HUES6 (cell line): ENCODE measurements at regions not wholly inside any gene's neighbourhood (a gene's known extent, or its start where the extent isn't known, plus 50 kb on each side); places are given as distances from the start of the nearest gene placed in this dataset.
"Not testable (repeated sequence)": the region's sequence is repeated elsewhere in the genome, so short reads cannot be mapped to it uniquely, and the experiment has no call there.

ENCODE experiments used
- H3K27ac ChIP-seq: 2 replicates; pipeline ENCODE4 v1.7.0; 2013; ENCODE audit warnings: low read depth, mild to moderate bottlenecking, low read length, inconsistent platforms
- H3K27me3 ChIP-seq: 2 replicates; pipeline ENCODE4 v1.6.1; 2013; ENCODE audit warnings: low read length; ENCODE audit not compliant: control insufficient read depth, insufficient read depth
- H3K36me3 ChIP-seq: 2 replicates; pipeline ENCODE4 v1.6.1; 2013; ENCODE audit warnings: low read length; ENCODE audit not compliant: control insufficient read depth, insufficient read depth
- H3K4me1 ChIP-seq: 2 replicates; pipeline ENCODE4 v1.6.1; 2013; ENCODE audit warnings: low read length; ENCODE audit not compliant: control insufficient read depth, insufficient read depth
- H3K4me3 ChIP-seq: 2 replicates; pipeline ENCODE4 v1.5.1; 2013; ENCODE audit warnings: low read depth, low read length
- H3K9ac ChIP-seq: one replicate; pipeline ENCODE4 v1.6.1; 2013; ENCODE audit warnings: mild to moderate bottlenecking, low read length
- H3K9me3 ChIP-seq: 2 replicates; pipeline ENCODE4 v1.6.1; 2013; ENCODE audit warnings: low read depth, low read length; ENCODE audit not compliant: control insufficient read depth, insufficient read depth

DNA sequence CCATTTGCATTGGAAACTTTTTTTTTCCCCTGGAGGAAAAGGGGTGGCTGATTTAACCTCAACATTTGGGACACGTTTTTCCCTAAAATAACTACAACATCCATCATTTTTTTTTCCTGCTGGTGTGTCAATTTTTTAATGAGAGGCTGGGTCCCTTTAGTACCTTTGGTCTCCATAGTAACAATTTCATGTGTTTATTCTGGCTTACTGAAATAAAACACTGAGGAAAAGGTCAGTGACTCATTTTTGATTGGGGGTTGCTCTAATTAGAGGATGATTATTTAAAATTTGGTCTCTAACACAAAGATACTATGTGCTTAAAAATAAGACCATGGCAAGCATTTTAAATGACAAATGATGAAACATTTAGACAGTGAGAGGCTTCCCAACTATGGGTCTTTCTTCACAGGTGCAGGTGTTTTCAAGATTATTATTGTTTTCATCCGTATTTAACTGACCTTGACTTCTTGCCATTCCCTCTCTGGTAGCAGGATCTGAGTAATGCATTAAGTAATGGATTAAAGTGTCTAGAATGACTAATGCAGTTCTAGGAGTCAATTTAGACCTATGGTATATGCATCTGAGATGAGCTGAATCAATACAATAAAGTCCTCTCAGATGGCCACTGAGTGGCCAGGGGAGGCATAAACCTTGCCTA is 406.4 kb downstream of the KCNRG start:
- Histone ChIP-seq H3K4me3 (no peak overlapping the region), H3K27ac (no peak overlapping the region), H3K36me3 (no peaks in the 10 kb centered on the region)

GRCh38 chr13:50422181-50423148 is 407.2 kb downstream of the KCNRG start:
- H3K4me3 ChIP-seq: no peak overlapping the region
- H3K27ac ChIP-seq: no peak overlapping the region
- no peak overlapping the region for H3K9ac ChIP-seq
- no peaks in the 10 kb centered on the region for H3K9me3 ChIP-seq
- H3K36me3 ChIP-seq: no peaks in the 10 kb centered on the region
- H3K4me1 ChIP-seq: peaks cover 3% of the 10 kb centered on the region; the same call in 1 of the 2 replicates
- H3K27me3 ChIP-seq: no peaks in the 10 kb centered on the region

More for the DNA sequence above, 406.4 kb downstream of the KCNRG start:
- H3K4me1 ChIP-seq: peaks cover 3% of the 10 kb centered on the region; the same call in 1 of the 2 replicates
- no peak overlapping the region for H3K9ac ChIP-seq
- H3K9me3 ChIP-seq: no peaks in the 10 kb centered on the region
- H3K27me3 ChIP-seq: no peaks in the 10 kb centered on the region

DNA sequence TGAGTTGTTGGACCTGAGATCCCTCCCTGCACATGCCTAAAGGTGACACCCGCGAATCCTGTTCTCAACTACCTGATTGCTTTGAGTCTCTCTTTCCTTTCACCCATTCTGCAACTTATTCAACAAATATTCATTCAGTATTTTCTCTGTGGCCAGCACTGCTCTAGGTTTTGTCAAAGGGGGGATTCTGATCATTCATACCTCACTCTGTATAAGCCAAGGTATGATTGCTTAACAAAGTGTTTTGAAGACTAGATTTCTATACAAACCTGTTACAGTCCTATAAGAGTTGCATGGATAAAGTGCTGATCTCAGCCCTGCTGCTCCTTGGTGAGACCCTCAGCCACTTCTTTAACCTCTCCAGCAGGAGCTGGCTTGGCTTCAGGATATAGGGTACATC is 409.7 kb downstream of the KCNRG start:
- Histone ChIP-seq H3K27me3 (no peaks in the 10 kb centered on the region), H3K27ac (no peak overlapping the region), H3K36me3 (no peaks in the 10 kb centered on the region), H3K9ac (no peak overlapping the region), H3K4me3 (no peak overlapping the region), H3K9me3 (no peaks in the 10 kb centered on the region), H3K4me1 (peaks cover 7% of the 10 kb centered on the region)

GRCh38 chr13:50425772-50426171 is 410.5 kb downstream of the KCNRG start:
- Histone ChIP-seq H3K27ac (no peak overlapping the region), H3K27me3 (no peaks in the 10 kb centered on the region), H3K4me3 (no peak overlapping the region), H3K4me1 (peaks cover 7% of the 10 kb centered on the region), H3K9me3 (no peaks in the 10 kb centered on the region), H3K9ac (no peak overlapping the region), H3K36me3 (no peaks in the 10 kb centered on the region)

DNA sequence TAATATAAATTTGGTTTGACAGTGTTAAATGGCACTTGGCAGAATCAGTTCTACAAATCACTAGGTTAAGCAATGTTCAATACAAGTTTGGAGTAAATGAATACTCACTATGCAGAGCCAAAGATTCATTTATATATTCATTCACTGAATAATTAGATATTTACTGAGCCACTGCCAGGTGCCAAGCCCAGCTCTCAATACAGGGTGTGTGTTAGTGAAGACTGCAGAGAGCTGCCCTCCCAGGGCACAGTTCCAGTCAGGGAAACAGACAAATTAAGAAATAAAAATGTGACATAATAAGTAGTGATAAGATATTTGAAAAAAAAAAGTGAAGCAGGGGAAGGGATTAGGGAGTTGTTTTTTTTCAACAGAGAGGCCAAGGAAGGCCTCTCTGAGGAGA is 411.7 kb downstream of the KCNRG start:
- Histone ChIP-seq H3K4me3 (no peak overlapping the region), H3K27ac (no peak overlapping the region), H3K27me3 (no peaks in the 10 kb centered on the region), H3K9ac (no peak overlapping the region), H3K4me1 (peaks cover 7% of the 10 kb centered on the region), H3K36me3 (no peaks in the 10 kb centered on the region), H3K9me3 (no peaks in the 10 kb centered on the region)

GRCh38 chr13:50427511-50427910 is 412.3 kb downstream of the KCNRG start:
- not testable (repeated sequence) for H3K4me1 ChIP-seq, H3K9me3 ChIP-seq, H3K4me3 ChIP-seq, H3K9ac ChIP-seq, H3K27me3 ChIP-seq, H3K27ac ChIP-seq, H3K36me3 ChIP-seq

- H3K27ac ChIP-seq: no peak overlapping the region
These were observed 413.1 kb downstream of the KCNRG start for GRCh38 chr13:50428183-50428877.

GRCh38 chr13:50435011-50435410 is 408.5 kb downstream of the DLEU7 start:
- no peak overlapping the region for H3K9ac ChIP-seq
- no peak overlapping the region for H3K27ac ChIP-seq
- H3K4me3 ChIP-seq: no peak overlapping the region
- H3K9me3 ChIP-seq: no peaks in the 10 kb centered on the region
- no peaks in the 10 kb centered on the region for H3K4me1 ChIP-seq
- H3K27me3 ChIP-seq: no peaks in the 10 kb centered on the region
- no peaks in the 10 kb centered on the region for H3K36me3 ChIP-seq

More at GRCh38 chr13:50428183-50428877, 413.1 kb downstream of the KCNRG start:
- Histone ChIP-seq H3K36me3 (no peaks in the 10 kb centered on the region), H3K9me3 (no peaks in the 10 kb centered on the region), H3K4me1 (peaks cover 7% of the 10 kb centered on the region), H3K4me3 (no peak overlapping the region), H3K27me3 (no peaks in the 10 kb centered on the region), H3K9ac (no peak overlapping the region)

DNA sequence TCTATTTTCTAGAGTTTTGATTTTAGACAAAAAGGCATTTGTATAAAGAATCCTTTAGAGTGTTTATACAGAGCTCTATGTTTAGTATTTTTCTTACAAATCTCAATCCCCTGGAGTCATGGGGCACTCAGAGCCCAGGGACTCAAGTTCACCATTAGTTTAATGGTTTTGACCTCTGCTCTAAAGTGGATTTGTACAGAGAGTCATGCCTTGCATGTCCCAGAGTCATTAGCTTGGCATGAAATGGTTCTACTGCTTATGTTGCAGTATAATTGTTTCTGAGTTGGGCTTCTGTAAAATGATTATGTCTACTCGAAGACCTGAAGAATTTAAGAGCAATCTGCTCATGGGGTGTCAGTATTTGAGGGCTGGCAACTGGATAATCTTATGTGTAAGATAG is 406.2 kb downstream of the DLEU7 start:
- Histone ChIP-seq H3K9me3 (no peaks in the 10 kb centered on the region), H3K4me3 (no peak overlapping the region), H3K4me1 (no peaks in the 10 kb centered on the region), H3K27ac (no peak overlapping the region), H3K27me3 (no peaks in the 10 kb centered on the region), H3K9ac (no peak overlapping the region), H3K36me3 (no peaks in the 10 kb centered on the region)

- no peak overlapping the region for H3K4me3 ChIP-seq
- no peak overlapping the region for H3K27ac ChIP-seq
- no peaks in the 10 kb centered on the region for H3K36me3 ChIP-seq
- H3K27me3 ChIP-seq: no peaks in the 10 kb centered on the region
- H3K9ac ChIP-seq: no peak overlapping the region
- no peaks in the 10 kb centered on the region for H3K9me3 ChIP-seq
- H3K4me1 ChIP-seq: no peaks in the 10 kb centered on the region
These were observed 405.1 kb downstream of the DLEU7 start for GRCh38 chr13:50438351-50438750.

- peaks cover 7% of the 10 kb centered on the region for H3K4me1 ChIP-seq
- no peaks in the 10 kb centered on the region for H3K9me3 ChIP-seq
- H3K27ac ChIP-seq: no peak overlapping the region
- H3K36me3 ChIP-seq: no peaks in the 10 kb centered on the region
- no peak overlapping the region for H3K4me3 ChIP-seq
- no peak overlapping the region for H3K9ac ChIP-seq
- H3K27me3 ChIP-seq: no peaks in the 10 kb centered on the region
These were observed 402.4 kb downstream of the DLEU7 start for GRCh38 chr13:50441130-50441529.
